Stimulated activated naive CD8-positive, alpha-beta T cell treated with anti-CD3 and anti-CD28 coated beads, Interleukin-15, amount 100 ng/mL, for 72 hours (primary cell): ENCODE measurements at regions not wholly inside any gene's neighbourhood (a gene's known extent, or its start where the extent isn't known, plus 50 kb on each side); places are given as distances from the start of the nearest gene placed in this dataset.
"Not testable (repeated sequence)": the region's sequence is repeated elsewhere in the genome, so short reads cannot be mapped to it uniquely, and the experiment has no call there.

Source experiments
- ATAC-seq: fragments of 150-1000 bp; cut with Tn5 transposase; 2 replicates; pipeline ENCODE4 v1.10.0; 2021; ENCODE audit warnings: mild to moderate bottlenecking, moderate library complexity
- DNase-seq, 2 donors: peaks; one replicate each; pipeline ENCODE4 v3.0.0; 2021 to 2022
- H3K27ac Mint-ChIP-seq, 2 donors: one replicate each; pipeline ENCODE4 v1.8.0; 2022; ENCODE audit warnings: mild to moderate bottlenecking in 2 of 2, mixed read lengths in 2 of 2, moderate library complexity in 2 of 2
- H3K27me3 Mint-ChIP-seq: one replicate; pipeline ENCODE4 v1.8.0; 2022; ENCODE audit warnings: mixed read lengths
- H3K4me1 Mint-ChIP-seq: one replicate; pipeline ENCODE4 v1.8.0; 2022; ENCODE audit warnings: mild to moderate bottlenecking, mixed read lengths
- H3K4me3 Mint-ChIP-seq, 2 donors: one replicate each; pipeline ENCODE4 v1.8.0; 2022; ENCODE audit warnings: mild to moderate bottlenecking in 2 of 2, mixed read lengths in 2 of 2, moderate library complexity in 1 of 2
- H3K9me3 Mint-ChIP-seq, 2 donors: one replicate each; pipeline ENCODE4 v1.8.0; 2022; ENCODE audit warnings: mixed read lengths in 2 of 2

DNA sequence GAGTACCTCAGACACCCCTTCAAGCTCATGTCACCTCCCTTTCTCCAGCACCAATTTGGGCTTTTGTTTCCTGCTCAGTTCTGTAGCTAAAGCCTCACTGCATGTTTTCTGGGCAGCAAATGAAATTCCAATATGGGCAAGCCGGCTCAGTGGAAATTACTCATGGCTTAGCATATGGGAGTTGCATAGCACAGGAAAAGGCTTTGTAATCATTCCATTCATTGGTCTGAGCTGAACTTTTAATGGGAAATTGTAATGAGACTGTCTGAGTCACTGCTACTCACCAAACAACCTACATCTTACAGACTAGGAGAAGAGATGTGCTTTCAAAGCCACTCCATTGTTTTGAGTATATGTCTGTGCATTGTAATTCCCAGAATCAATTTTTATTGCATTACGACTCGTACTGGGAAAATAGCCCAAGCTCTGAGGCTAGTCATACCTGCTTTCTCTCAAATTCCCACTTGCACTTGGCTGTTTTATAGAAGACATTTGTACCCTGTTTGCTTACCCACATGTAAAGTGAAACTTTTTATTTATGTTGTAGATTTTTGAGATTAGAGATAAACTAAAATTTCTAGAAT, 139.5 kb upstream of the LRATD1 start:
- Mint-ChIP-seq H3K27ac (no peak overlapping the region), H3K4me1 (no peaks in the 10 kb centered on the region), H3K9me3 (peaks cover 0 to 5% of the 10 kb centered on the region in 2 donors), H3K27me3 (no peaks in the 10 kb centered on the region), H3K4me3 (no peak overlapping the region)
- DNase-seq (no peak), ATAC-seq (no peak)

- Mint-ChIP-seq H3K27me3 (no peaks in the 10 kb centered on the region), H3K9me3 (peaks cover 0 to 12% of the 10 kb centered on the region in 2 donors), H3K4me3 (no peak overlapping the region), H3K27ac (no peak overlapping the region), H3K4me1 (no peaks in the 10 kb centered on the region)
- DNase-seq (no peak), ATAC-seq (no peak)
Observed at GRCh38 chr2:14494759-14495158, 137.8 kb upstream of the LRATD1 start.

- no peak for DNase-seq
- no peaks in the 10 kb centered on the region for H3K27me3 Mint-ChIP-seq
- H3K4me1 Mint-ChIP-seq = no peaks in the 10 kb centered on the region
- no peak overlapping the region for H3K4me3 Mint-ChIP-seq
- H3K27ac Mint-ChIP-seq = no peak overlapping the region
- H3K9me3 Mint-ChIP-seq = peaks cover 4 to 12% of the 10 kb centered on the region in 2 donors
- no peak for ATAC-seq
Observed at GRCh38 chr2:14501061-14501460, 131.5 kb upstream of the LRATD1 start.

DNA sequence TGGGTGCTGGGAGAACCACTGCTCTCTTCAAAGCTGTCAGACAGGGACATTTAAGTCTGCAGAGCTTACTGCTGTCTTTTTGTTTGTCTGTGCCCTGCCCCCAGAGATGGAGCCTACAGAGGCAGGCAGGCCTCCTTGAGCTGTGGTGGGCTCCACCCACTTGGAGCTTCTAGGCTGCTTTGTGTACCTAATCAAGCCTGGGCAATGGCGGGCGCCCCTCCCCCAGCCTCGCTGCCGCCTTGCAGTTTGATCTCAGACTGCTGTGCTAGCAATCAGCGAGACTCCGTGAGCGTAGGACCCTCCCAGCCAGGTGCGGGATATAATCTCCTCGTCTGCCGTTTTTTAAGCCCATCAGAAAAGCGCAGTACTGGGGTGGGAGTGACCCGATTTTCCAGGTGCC, 125.6 kb upstream of the LRATD1 start:
- not testable (repeated sequence) for H3K27me3 Mint-ChIP-seq, H3K4me1 Mint-ChIP-seq, H3K27ac Mint-ChIP-seq, DNase-seq, ATAC-seq, H3K4me3 Mint-ChIP-seq, H3K9me3 Mint-ChIP-seq

DNA sequence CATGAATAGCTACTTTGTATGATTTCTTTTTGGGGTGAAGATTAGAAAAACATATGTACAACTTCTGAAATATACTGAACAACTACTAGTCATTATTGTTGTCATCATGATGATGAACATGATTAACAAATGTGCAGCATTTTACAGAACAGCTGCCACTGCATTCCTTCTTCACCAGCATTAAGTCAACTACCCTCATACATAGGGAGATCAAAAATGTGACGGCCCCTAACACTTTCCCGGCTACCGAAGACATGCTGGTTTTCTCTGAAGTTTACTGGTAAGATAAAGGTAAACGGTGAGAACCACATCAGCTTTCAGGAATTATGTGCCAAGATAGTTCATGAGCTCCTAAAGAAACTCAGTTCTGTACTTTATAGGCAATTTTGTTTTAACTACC, 121.0 kb upstream of the LRATD1 start:
- ATAC-seq (no peak), DNase-seq (no peak)
- no peaks in the 10 kb centered on the region for H3K27me3 Mint-ChIP-seq
- H3K9me3 Mint-ChIP-seq = peaks cover 0 to 4% of the 10 kb centered on the region in 2 donors
- H3K4me1 Mint-ChIP-seq = no peaks in the 10 kb centered on the region
- H3K4me3 Mint-ChIP-seq = no peak overlapping the region
- H3K27ac Mint-ChIP-seq = no peak overlapping the region

- ATAC-seq (no peak), DNase-seq (no peak)
- Mint-ChIP-seq H3K27ac (no peak overlapping the region), H3K4me3 (no peak overlapping the region), H3K9me3 (peaks cover 0 to 4% of the 10 kb centered on the region in 2 donors), H3K27me3 (no peaks in the 10 kb centered on the region), H3K4me1 (no peaks in the 10 kb centered on the region)
Observed at GRCh38 chr2:14513903-14514302, 118.6 kb upstream of the LRATD1 start.

DNA sequence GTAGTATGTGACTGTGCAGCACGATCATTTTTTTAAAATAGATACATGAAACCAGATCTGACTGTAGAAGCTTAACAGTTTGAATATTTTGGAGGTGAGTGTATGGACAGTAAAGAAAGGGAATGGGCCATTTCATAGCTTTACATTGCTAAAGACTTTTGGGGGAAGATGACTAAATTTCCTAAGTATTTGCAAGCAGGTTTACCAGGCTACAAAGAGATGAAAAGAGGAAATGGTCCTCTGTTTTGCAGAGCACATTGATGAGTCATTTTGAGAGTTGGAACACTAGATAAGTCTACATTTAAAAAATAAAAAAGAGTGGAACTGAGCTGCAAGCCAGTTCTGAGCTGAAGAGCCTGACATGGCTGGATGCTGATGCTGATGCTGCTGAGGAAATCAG, 115.7 kb upstream of the LRATD1 start:
- Mint-ChIP-seq H3K27ac (no peak overlapping the region), H3K4me1 (no peaks in the 10 kb centered on the region), H3K27me3 (no peaks in the 10 kb centered on the region), H3K4me3 (no peak overlapping the region), H3K9me3 (peaks cover 6 to 8% of the 10 kb centered on the region in 2 donors)
- no peak for ATAC-seq
- DNase-seq = no peak

GRCh38 chr2:14517731-14518130, 114.8 kb upstream of the LRATD1 start:
- Mint-ChIP-seq H3K4me3 (no peak overlapping the region), H3K27me3 (no peaks in the 10 kb centered on the region), H3K27ac (no peak overlapping the region), H3K4me1 (no peaks in the 10 kb centered on the region), H3K9me3 (peaks cover 8 to 13% of the 10 kb centered on the region in 2 donors)
- ATAC-seq (no peak), DNase-seq (no peak)

DNA sequence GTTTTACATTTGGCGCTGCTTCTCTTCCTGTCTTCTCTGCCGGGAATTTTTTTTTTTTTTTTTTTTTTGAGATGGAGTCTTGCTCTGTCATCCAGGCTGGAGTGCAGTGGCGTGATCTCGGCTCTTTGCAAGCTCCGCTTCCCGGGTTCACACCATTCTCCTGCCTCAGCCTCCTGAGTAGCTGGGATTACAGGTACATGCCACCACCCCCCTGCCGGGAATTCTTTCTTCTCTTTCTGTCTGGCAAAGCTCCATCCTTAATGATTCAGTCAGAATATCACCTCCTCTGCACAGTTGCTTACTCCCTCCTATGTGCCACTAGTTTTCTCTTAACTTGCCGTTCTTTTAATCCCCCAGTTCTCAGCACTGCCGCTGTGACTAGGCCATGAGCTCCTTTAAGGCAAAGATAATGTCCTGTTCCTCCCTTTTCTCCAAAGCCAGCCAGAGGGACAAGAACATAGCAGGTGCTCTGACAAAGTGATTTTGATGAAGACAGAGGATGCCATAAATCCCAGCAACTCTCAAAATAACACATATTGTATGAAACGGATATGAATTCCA, 112.1 kb upstream of the LRATD1 start:
- no peaks in the 10 kb centered on the region for H3K27me3 Mint-ChIP-seq
- H3K27ac Mint-ChIP-seq = no peak overlapping the region
- ATAC-seq = no peak
- H3K4me3 Mint-ChIP-seq = no peak overlapping the region
- H3K9me3 Mint-ChIP-seq = peaks cover 4 to 13% of the 10 kb centered on the region in 2 donors
- no peaks in the 10 kb centered on the region for H3K4me1 Mint-ChIP-seq
- DNase-seq = no peak

DNA sequence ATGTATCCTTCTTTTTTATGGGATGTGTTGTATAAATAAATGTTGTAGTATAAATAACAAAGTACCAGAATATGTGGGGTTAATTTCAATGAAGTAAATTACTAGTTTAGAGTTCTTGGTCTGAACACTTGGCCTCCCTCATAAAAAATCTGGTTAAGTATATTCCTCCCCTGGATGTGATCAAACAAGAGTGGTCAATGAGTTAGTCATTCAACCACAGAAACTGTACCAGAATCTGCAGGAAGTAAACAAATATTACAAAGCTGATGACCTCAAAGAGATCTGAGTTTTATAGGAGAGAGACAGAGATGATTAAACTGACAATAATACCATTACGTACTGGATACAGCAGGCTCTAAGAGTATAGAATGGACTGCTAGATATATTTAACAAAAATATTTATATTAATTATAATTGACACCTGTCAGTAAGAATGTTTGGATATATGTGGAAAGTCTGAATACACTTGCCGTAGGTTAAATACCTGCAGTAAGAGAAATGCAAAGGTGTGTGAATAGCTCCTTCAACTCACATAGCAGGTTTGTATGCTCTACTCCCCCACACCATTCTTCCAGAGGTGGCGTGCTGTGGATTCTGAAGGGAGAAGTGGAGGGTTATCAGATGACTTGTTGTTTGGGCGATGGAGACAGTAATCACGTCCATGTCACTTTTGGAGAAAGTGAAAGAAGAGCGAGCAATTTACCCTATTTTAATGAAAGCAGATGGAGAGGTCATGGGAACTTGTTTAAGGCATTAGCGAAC, 108.3 kb upstream of the LRATD1 start:
- Mint-ChIP-seq H3K4me3 (no peak overlapping the region), H3K27ac (no peak overlapping the region), H3K9me3 (peaks cover 4 to 20% of the 10 kb centered on the region in 2 donors), H3K27me3 (no peaks in the 10 kb centered on the region), H3K4me1 (no peaks in the 10 kb centered on the region)
- ATAC-seq (no peak), DNase-seq (no peak)

- ATAC-seq (no peak), DNase-seq (no peak)
- H3K27ac Mint-ChIP-seq = no peak overlapping the region
- H3K4me3 Mint-ChIP-seq = no peak overlapping the region
- peaks cover 4 to 20% of the 10 kb centered on the region in 2 donors for H3K9me3 Mint-ChIP-seq
- no peaks in the 10 kb centered on the region for H3K27me3 Mint-ChIP-seq
- no peaks in the 10 kb centered on the region for H3K4me1 Mint-ChIP-seq
Observed at GRCh38 chr2:14524803-14525080, 107.8 kb upstream of the LRATD1 start.

DNA sequence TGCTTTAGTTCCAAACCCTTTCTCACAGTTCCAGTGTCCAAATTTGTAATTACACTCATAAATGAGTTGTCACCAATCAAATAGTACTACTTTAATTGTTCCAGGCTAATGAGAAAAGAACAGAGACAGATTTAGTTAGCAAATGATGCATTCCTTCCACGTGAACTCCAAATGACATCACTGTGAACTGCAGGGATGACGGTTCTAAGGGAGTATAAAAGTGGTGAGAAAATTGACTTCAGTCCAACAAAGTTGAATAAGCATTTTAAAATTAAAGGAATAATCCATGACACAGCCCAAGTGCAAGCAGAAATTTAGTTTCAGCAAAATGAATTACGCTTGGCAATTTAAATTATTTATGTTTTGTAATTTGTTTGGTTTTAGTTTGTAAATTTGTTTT, 102.0 kb upstream of the LRATD1 start:
- DNase-seq (no peak), ATAC-seq (no peak)
- no peaks in the 10 kb centered on the region for H3K4me1 Mint-ChIP-seq
- no peaks in the 10 kb centered on the region for H3K27me3 Mint-ChIP-seq
- peaks cover 0 to 15% of the 10 kb centered on the region in 2 donors for H3K9me3 Mint-ChIP-seq
- no peak overlapping the region for H3K27ac Mint-ChIP-seq
- H3K4me3 Mint-ChIP-seq = no peak overlapping the region

- ATAC-seq (no peak), DNase-seq (no peak)
- Mint-ChIP-seq H3K27ac (no peak overlapping the region), H3K27me3 (no peaks in the 10 kb centered on the region), H3K4me3 (no peak overlapping the region), H3K9me3 (peaks cover 0 to 14% of the 10 kb centered on the region in 2 donors), H3K4me1 (no peaks in the 10 kb centered on the region)
Observed at GRCh38 chr2:14533131-14533757, 99.3 kb upstream of the LRATD1 start.

DNA sequence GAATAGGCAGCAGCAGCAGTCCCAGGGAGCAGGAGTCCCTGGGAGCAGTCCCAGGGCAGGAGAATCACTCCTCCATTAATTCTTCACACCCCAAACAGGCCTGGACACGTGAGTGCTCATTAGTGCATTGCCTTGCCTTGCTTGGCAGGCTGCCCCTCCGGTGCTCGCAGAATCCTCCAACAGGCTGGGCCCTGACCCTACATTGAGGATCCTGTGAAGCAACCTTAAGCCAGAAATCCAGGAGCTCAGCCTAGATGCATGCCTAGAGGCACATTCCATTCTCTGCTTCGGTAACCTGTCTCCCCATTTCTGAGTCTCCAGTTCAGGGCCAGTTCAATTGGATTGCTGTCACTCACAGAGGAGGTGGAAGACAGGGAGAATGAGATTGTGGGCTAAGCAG, 97.4 kb upstream of the LRATD1 start:
- Mint-ChIP-seq H3K4me1 (no peaks in the 10 kb centered on the region), H3K27ac (no peak overlapping the region), H3K9me3 (peaks cover 0 to 7% of the 10 kb centered on the region in 2 donors), H3K27me3 (no peaks in the 10 kb centered on the region), H3K4me3 (no peak overlapping the region)
- DNase-seq (no peak), ATAC-seq (no peak)

GRCh38 chr2:14536976-14537375, 95.5 kb upstream of the LRATD1 start:
- ATAC-seq = no peak
- Mint-ChIP-seq H3K27ac (no peak overlapping the region), H3K9me3 (peaks cover 0 to 7% of the 10 kb centered on the region in 2 donors), H3K27me3 (no peaks in the 10 kb centered on the region), H3K4me1 (no peaks in the 10 kb centered on the region), H3K4me3 (no peak overlapping the region)
- DNase-seq = no peak

GRCh38 chr2:14540015-14540414, 92.5 kb upstream of the LRATD1 start:
- H3K4me3 Mint-ChIP-seq = no peak overlapping the region
- H3K27ac Mint-ChIP-seq = no peak overlapping the region
- H3K4me1 Mint-ChIP-seq = no peaks in the 10 kb centered on the region
- H3K9me3 Mint-ChIP-seq = peaks cover 0 to 13% of the 10 kb centered on the region in 2 donors
- ATAC-seq (no peak), DNase-seq (no peak)
- H3K27me3 Mint-ChIP-seq = no peaks in the 10 kb centered on the region
